ENCODE measurements at regions not wholly inside any gene's neighbourhood (a gene's known extent, or its start where the extent isn't known, plus 50 kb on each side); places are given as distances from the start of the nearest gene placed in this dataset.

- TF ChIP-seq CTCF (IDR thresholded peaks at IDR 0.05; ENCODE audit: insufficient read depth, low read depth, low read length) = no peak
- Histone ChIP-seq H3K36me3 (ENCODE audit: control insufficient read depth, insufficient read depth, low read length) (no peaks in the 10 kb centered on the region), H3K27me3 (ENCODE audit: control insufficient read depth, insufficient read depth, low read length) (no peaks in the 10 kb centered on the region), H3K4me3 (ENCODE audit: low read depth, low read length) (no peak overlapping the region)
- CTCF ChIA-PET = no interaction called here
- POLR2A ChIA-PET = no interaction called here
- DNase-seq (ENCODE audit: low read depth) = no peak
Observed at GRCh38 chr12:74646831-74647230, 109.2 kb downstream of the ATXN7L3B start.

- no peak for DNase-seq (ENCODE audit: low read depth)
- CTCF ChIA-PET = no interaction called here
- Histone ChIP-seq H3K4me3 (ENCODE audit: low read depth, low read length) (no peak overlapping the region), H3K27me3 (ENCODE audit: control insufficient read depth, insufficient read depth, low read length) (no peaks in the 10 kb centered on the region), H3K36me3 (ENCODE audit: control insufficient read depth, insufficient read depth, low read length) (no peaks in the 10 kb centered on the region)
- TF ChIP-seq CTCF (IDR thresholded peaks at IDR 0.05; ENCODE audit: insufficient read depth, low read depth, low read length) = no peak
- POLR2A ChIA-PET = no interaction called here
Observed at GRCh38 chr12:74647256-74647655, 109.6 kb downstream of the ATXN7L3B start.

- DNase-seq (ENCODE audit: low read depth) = no peak
- CTCF ChIA-PET = no interaction called here
- POLR2A ChIA-PET = no interaction called here
- Histone ChIP-seq H3K4me3 (ENCODE audit: low read depth, low read length) (no peak overlapping the region), H3K27me3 (ENCODE audit: control insufficient read depth, insufficient read depth, low read length) (no peaks in the 10 kb centered on the region), H3K36me3 (ENCODE audit: control insufficient read depth, insufficient read depth, low read length) (no peaks in the 10 kb centered on the region)
- no peak for TF ChIP-seq CTCF (IDR thresholded peaks at IDR 0.05; ENCODE audit: insufficient read depth, low read depth, low read length)
Observed at GRCh38 chr12:74656251-74656650, 118.6 kb downstream of the ATXN7L3B start.

GRCh38 chr12:74660442-74660841, 122.8 kb downstream of the ATXN7L3B start:
- no peak for DNase-seq (ENCODE audit: low read depth)
- ChIA-PET CTCF (interaction anchor here (1.5 kb wide), 1 partner anchor 28 kb away, joined by 3 read pairs; no protein-coding TSS in a partner anchor), POLR2A (no interaction called here)

GRCh38 chr12:74663958-74664357, 126.3 kb downstream of the ATXN7L3B start:
- ChIA-PET POLR2A (no interaction called here), CTCF (no interaction called here)
- no peak for TF ChIP-seq CTCF (IDR thresholded peaks at IDR 0.05; ENCODE audit: insufficient read depth, low read depth, low read length)

More at GRCh38 chr12:74660442-74660841, 122.8 kb downstream of the ATXN7L3B start:
- no peak overlapping the region for H3K4me3 ChIP-seq (ENCODE audit: low read depth, low read length)
- no peaks in the 10 kb centered on the region for H3K27me3 ChIP-seq (ENCODE audit: control insufficient read depth, insufficient read depth, low read length)
- H3K36me3 ChIP-seq (ENCODE audit: control insufficient read depth, insufficient read depth, low read length) = no peaks in the 10 kb centered on the region
- TF ChIP-seq CTCF (IDR thresholded peaks at IDR 0.05; ENCODE audit: insufficient read depth, low read depth, low read length) = no peak

More at GRCh38 chr12:74663958-74664357, 126.3 kb downstream of the ATXN7L3B start:
- H3K36me3 ChIP-seq (ENCODE audit: control insufficient read depth, insufficient read depth, low read length) = no peaks in the 10 kb centered on the region
- no peaks in the 10 kb centered on the region for H3K27me3 ChIP-seq (ENCODE audit: control insufficient read depth, insufficient read depth, low read length)
- H3K4me3 ChIP-seq (ENCODE audit: low read depth, low read length) = no peak overlapping the region
- no peak for DNase-seq (ENCODE audit: low read depth)

Data from BJ (cell line).